Caki2 (cell line): ENCODE measurements at regions not wholly inside any gene's neighbourhood (a gene's known extent, or its start where the extent isn't known, plus 50 kb on each side); places are given as distances from the start of the nearest gene placed in this dataset.

Experiments used
- DNase-seq: peaks from one replicate; pipeline ENCODE4 v3.0.0-alpha.2; 2015; ENCODE audit warnings: low read depth
- in situ Hi-C: cut with HindIII; loops from 2 replicates; pipeline ENCODE4 v1.10.0; 2016; ENCODE audit warnings: low sequenced_read_pairs, low pct_unique_long_range_greater_than_20kb, mixed read lengths

DNA sequence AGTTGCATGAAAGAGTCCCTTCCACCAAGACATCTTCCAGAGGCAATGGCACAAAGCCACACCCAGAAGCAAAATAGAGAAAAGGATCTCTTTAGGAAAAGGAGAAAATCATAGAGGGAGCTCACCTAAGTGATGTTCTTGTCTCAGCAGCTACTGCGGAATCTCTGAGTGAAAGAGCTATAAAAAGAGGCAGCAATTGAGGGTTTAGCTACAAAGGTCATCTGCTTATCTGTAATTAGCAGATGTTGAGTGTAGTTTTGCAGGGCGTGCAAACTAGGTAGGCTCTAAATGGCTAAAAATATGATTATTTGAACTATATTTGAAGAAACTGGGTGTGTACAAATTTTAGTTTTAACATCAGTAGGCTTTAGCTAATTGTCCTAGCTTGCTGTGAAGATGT, 276.0 kb downstream of the HS3ST1 start:
- in situ Hi-C loops, result no loop called here
- no peak for DNase-seq

DNA sequence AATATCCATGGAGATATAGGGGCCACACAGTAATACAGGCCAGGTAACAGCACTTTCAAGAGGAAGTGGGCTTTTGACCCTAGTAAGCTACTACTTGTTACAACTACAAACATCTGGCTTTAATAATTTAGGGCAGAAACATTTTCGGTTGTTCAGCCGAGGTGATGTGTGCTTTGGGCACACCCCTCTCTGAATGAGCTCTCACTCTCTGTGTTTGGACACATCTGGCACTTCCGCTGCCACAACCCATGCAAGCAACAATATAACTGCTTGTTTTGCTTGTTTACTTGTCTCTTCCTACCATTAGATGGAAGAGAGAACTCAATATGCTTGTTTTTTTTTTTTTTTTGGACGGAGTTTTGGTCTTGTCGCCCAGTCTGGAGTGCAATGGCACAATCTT, 277.2 kb downstream of the HS3ST1 start:
- DNase-seq, result no peak
- in situ Hi-C loops, result no loop called here

DNA sequence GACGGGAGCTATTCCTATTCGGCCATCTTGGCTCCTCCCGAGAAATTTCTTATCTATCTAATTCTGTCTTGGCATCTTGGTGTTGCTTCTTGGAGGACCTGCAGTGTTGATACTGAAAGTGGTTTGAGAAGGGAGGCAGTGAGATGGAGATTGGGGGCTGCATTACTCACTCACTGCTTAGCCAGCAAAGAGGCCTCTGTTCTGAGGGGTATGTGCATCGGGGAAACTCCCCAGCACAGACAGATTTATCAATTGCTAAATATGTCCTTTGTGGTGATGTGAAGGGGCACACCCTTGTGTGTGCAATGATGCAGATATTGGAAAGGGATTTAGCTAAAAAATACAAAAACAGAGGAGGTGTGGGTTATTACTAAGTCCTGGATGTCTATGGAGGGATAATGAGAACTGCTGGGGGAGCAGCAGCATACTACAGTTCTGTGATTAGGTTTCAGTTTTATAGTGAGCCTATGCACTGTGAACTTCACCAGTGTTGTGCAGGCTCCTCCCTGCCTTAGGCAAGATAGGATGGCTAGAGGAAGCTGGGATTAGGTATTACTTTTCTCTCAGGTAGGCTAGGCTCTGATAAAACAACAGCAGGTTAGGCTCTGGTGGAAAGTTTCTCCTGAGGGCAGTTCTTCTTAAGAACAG, 279.0 kb downstream of the HS3ST1 start:
- in situ Hi-C loops, result no loop called here
- DNase-seq, result no peak

DNA sequence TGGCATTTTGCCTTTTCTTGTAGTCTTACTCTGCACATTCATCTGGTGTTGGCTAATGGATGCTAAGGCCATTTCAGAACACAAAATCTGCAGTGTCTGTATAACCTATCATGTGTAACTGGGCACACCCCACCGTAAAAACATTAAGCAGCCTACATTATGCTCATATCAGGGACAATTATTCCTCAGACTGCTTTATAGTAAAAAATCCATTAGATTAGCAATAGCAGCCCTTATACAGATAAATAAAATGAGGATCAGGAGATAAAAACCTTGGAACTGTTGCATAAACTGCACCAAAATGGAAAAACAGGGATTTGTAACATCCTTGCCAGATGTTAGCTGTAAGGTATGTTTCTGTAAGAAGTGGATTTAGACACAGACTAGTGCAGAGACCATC, 288.8 kb downstream of the HS3ST1 start:
- no peak for DNase-seq
- in situ Hi-C loops, result no loop called here

DNA sequence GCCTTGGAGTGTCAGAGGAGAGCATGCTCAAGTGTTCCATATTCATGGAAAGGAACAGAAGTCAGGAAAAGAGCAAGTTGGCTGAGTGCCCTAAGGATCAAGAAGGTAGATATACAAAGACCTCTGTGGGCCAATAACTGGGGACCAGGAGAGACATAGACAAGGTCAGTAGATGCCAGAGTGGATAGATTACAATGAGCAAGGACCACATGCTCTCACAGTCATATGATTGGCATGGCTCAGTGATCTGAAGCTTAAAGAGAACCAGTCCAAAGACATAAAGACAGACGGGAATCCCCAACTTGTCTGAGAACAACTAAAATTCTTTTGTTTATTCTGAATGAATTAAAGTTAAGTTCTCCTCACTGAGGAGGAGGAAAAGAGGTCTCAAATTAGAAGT, 289.7 kb downstream of the HS3ST1 start:
- in situ Hi-C loops, result no loop called here
- DNase-seq, result no peak

DNA sequence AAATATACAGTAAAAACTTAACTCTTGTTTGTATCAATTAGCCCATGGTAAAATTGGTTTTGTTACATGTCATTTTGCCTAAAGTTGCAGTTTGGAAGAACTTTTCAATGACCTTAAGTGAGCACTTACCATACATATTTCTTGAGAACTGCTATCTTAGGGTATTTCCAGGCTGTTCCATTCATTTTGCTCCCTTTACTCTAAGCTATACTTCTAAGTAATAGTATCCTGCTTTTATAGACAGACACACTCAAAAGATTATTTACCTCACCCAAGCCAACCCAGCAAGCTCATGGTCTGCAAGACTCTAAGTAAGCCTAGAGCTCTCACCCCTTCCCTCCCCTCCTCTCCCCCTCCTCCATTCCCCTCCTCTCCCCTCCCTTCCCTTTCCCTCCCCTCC, 294.0 kb downstream of the HS3ST1 start:
- no peak for DNase-seq
- in situ Hi-C loops, result no loop called here

DNA sequence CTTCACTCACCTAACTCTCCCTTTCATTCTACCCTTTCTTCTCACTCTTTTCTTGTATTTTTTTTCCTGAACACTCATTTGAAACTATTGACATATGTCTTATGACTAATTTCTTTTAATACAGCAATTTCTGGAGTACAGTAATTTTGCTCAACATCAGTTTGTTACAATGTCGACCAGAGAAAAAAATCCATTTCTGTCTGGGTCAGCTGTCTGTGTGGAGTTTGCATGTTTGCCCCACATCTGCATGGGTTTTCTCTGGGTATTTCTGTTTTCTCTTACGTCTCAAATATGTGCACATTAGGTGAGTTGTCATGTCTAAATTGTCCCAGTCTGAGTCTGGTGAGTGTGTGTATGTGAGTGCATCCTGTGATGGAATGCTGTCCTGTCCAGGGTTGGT, 294.8 kb downstream of the HS3ST1 start:
- DNase-seq, result no peak
- in situ Hi-C loops, result no loop called here

DNA sequence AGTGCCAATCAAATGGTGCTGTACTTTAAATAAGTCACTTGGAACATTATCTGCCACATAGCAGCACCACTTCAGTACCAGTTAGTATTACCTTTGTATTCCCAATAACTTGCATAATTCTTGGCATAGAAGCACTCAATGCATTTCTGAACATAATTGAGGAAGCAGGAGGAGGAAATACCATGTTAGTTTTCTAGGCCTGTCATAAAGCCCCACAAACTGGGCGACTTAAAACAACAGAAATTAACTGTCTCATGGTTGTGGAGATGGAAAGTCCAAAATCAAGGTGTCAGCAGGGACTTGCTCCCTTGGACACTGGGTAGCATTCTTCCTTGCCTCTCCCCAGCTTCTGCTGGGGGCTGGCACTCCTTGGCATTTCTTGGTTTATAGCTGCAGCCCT, 296.2 kb downstream of the HS3ST1 start:
- no peak for DNase-seq
- in situ Hi-C loops, result no loop called here

DNA sequence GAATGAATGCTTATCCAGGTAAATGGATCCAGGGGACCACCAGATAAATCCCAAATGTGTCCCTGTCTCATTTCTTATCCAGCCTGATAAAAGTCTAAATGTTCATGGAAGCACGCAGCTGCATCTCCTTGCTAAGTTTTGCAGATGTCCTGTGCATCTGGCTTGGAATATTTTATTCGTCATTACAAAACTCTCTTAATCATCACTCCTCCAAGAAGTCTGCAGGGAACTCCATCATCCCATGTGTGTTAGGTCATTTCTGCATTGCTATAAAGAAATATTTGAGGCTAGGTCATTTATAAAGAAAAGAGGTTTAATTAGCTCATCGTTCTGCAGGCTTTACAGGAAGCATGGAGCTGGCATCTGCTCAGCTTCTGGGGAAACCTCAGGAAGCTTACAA, 297.2 kb downstream of the HS3ST1 start:
- in situ Hi-C loops, result no loop called here
- DNase-seq, result no peak

DNA sequence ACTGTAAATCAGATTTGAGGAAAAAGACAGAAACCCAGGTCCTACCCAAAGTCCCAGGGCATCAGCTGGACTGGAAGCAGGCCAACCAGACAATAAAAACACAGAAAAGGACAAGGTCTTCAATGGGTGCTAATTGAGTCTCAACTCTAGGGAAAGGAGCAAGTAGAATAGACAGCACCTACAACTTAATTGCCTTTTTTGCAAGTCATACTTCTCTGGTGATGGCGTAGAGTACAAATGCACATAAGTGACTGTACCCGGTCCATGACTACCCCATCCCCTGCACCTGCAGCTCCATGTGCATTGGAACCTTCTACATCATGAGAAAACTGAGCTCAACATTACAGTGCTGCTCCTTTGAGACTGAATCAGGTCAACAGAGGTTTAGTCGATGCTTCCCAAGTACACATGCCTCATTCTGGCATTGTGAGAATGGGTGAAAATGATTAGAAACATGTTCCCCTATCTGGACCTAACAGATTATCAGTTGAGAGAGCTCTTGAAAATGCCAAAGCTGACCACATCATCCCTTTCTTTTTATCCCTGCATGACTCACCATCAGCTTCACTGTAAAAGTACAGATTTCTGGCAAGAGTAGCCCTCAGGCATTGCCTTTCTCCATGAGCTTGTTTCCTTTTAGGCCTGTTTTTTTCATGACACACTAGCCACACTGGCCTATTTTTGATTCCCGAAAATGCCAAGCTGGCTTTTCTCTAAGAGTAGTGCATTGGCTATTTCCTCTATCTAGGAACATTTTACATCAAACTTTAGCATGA, 298.3 kb downstream of the HS3ST1 start:
- no peak for DNase-seq
- in situ Hi-C loops, result no loop called here

DNA sequence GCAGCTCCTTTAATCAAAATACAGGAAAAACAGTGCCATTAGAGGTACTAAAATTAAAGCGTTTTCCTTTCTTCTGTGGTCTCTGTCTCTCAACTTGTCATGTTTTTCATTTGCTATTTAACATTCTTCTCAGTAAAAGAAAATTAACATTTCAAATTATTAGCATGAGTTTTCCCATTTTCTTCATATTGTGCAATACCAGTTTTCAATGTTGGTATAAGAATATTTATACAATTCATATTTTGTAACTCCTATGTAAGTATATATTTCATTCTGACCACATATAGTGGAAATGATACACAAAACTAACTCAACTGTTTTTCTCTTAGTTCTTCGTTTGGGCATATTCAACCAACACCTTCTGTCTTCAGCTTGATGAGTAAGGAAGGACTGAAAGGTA, 308.3 kb downstream of the HS3ST1 start:
- in situ Hi-C loops, result no loop called here
- no peak for DNase-seq

DNA sequence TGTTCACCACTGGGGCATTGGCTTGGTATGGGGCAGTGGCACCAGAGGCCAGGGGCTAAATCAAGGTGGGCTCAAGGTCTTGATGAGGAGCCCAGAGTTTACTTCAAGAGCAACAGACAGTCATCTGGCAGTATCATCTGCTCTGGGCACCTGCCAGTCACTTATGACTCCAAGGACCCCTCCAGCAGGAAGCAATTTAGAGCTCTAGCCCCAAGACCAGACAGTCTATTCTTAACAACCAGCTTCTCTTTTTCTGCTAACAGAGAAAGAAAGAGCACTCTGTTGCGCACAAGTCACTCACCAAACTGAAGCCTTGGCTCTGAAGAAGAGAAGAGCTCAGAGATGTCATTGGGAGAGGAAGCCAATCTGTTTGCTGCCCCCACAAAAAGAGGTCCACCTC, 309.2 kb downstream of the HS3ST1 start:
- no peak for DNase-seq
- in situ Hi-C loops, result no loop called here

DNA sequence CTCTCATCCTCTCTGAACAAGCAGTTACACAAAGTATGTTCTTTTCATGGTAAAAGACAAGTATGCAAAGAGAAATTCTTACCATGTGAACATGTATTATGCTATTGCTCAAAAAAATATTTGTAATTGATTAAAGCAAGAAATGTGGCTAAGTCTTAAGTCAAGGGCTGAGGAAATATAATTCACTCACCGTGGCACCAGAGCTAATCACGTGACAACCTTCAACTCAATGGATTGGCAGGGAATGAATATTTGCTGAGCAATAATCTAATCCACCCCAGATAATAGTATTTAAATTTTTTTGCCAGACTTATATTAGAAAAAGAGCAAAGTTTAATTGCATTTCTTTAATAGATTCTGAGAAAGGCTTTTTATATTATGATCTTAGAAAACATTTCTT, 310.2 kb downstream of the HS3ST1 start:
- in situ Hi-C loops, result no loop called here
- DNase-seq, result no peak

DNA sequence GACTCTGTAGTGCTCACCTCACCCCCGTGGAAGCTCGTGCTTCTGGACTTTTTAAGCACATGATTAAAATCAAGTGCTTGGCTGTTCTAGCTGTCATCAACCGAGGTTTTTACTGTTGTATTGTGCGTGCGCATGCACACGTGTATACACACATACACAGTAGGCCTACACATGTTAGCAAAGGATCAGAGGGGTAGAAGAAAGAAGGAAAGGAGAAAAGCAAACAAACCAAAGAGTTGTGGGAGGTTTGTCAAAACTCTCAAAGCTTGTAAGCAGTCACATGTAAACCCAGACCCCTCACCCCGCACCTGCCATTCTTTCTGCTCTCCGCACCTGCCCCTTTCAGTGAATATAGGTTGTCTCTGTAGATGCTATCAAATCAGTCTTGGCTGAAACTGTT, 311.8 kb downstream of the HS3ST1 start:
- DNase-seq, result no peak
- in situ Hi-C loops, result no loop called here

DNA sequence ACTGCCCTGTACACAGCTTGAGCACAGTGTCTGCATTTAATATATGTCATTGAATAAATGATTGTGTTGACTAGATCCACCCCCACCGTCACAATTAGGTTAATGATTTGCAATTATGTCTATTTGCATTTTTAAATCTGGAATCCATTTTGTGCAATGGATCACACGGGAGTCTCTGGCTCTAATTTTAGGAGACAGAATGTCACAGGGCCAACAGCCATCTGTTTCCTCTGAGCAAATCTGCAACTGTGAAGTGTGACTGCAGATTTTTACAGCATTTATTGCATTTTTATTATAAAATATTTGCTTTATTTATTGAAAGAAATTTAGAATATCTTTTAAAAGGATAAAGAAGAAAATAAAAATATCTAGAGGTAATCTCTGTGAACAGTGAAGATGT, 316.8 kb downstream of the HS3ST1 start:
- no peak for DNase-seq
- in situ Hi-C loops, result no loop called here

DNA sequence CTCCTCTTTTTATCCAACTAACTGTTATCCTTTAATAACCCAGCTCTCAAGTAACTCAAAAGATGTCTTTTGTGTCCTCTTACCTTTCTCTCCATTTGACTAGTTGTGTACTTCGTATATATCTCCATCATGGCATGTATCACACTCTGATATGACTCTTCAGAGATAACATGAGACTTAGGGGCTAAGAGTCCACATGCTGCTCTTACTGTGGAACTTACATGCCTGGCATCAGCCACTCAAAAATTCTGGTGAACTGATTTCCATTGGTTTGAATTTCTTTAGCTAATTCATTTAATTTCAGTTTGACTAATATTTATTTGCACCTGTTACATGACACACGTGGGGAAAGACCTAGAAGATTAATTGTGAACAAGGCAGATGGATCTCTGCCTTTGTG, 317.3 kb downstream of the HS3ST1 start:
- no peak for DNase-seq

DNA sequence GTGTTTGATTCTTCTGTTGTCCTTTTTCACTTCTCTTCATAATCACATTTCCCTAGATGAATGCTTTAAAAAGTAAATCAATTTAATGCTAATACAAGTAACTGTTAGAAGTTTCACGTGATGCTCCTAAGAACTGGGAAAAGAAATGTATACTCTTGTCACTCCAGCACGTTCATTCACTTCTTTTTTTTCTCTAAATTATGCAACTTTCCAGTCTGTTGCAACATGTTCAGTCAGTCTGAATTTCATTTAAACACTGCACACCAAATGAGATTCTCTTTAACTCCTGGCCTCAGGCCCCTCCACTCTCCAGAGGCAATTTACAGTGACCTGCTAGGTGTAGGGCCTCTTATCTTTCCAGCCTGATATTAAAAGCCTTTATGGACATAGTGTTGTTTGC, 321.9 kb downstream of the HS3ST1 start:
- in situ Hi-C loops, result no loop called here

More for the DNA sequence above, 317.3 kb downstream of the HS3ST1 start:
- in situ Hi-C loops, result no loop called here

DNA sequence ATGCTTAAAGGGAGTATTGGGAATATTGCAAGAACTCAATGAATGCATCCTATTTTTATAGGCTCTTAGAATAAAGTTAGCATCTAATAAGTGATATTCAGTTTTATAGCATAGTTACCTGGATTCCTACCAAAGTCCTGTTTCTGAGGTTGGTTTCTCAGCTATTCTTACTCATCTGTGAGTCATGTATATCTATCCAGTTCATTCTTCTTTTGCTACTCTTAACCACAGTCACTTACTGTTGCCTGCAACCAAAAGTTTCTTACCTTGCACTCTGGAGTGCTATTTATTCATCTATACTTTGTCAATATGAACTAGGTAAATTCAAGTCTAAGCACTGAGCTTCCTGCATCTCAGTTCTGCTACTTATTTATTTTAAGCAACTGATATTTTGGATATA, 322.5 kb downstream of the HS3ST1 start:
- no peak for DNase-seq
- in situ Hi-C loops, result no loop called here

More for the DNA sequence above, 321.9 kb downstream of the HS3ST1 start:
- no peak for DNase-seq

DNA sequence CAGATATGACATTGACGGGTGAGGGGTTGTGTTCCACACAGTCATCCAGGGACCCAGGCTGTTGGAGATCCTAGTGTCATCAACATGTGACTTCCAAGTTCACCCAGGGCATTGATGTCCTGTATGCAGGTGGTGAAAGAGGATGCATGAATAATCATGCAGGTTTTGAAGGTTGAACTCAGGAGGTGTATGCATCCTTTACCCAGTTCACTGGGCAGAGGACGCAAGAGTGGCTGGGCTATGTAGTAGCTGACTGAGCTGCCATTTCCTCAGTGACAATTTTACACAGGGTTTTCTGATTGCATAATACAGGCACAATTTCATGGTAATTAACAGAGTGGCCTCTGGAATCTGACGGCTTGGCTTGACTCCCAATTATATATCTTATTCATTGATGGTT, 323.0 kb downstream of the HS3ST1 start:
- no peak for DNase-seq
- in situ Hi-C loops, result no loop called here

DNA sequence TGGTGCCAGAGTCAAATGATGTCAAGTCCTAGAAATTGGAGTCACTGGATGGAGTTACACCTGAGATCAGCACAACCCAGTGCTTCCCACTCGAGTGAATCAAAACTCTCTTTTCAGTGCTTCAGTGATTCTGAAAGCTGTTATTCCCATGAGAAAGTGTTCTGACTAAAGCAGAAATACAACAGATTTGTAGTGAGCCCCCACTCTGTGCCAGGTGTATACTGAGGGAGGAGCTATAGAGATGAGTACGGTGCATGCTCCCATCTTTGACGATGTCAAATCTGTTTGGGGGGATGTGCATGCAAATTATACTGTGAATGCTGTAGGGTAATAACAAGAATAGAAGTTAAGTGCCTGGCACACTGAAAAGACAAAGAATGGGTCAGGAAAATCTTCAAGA, 330.2 kb downstream of the HS3ST1 start:
- in situ Hi-C loops, result no loop called here
- no peak for DNase-seq
